ENCODE measurements at regions not wholly inside any gene's neighbourhood (a gene's known extent, or its start where the extent isn't known, plus 50 kb on each side); places are given as distances from the start of the nearest gene placed in this dataset.

DNA sequence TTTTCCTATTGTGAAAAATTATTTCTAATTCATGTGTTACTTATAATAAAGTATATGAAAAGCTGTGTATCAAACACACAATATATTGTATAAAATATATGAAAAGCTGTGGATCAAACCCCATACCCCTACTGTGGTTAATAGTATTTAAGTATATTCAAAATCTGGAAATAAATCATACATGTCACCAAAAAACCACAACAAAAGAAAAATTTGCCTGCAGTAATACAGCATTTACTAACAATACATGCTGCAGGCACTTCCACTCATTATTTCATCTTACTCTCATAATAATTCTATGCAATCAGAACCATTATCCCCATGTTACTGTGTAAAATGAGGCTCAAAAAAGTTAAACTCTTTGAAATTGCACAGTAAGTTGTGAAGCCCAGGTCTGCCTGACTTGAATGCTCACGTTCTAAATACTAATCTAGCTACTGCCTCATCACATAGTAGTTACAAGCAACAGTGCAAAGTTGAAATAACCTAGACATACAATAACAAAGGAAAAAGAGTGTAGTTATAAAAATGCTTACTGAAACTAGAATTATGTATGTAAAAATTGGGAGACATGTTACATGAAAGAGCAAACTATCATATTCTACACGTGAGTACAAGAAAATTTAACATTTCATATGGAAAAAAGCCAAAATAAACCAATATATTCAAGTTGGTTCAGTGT lies 61.7 kb downstream of the FAM217A start:
- H3K27ac ChIP-seq (ENCODE audit: control insufficient read depth, insufficient read depth, low read length), result peak overlapping the region; percentile 89
- H3K36me3 ChIP-seq (ENCODE audit: control insufficient read depth in 2 of 2, extremely low read depth in 1 of 2, insufficient read depth in 2 of 2, low read length in 2 of 2), result no peaks in the 10 kb centered on the region
- H3K9me1 ChIP-seq (ENCODE audit: control insufficient read depth, extremely low read depth, insufficient read depth, low read length), result no peaks in the 10 kb centered on the region
- peaks cover 45% of the 10 kb centered on the region for H3K79me2 ChIP-seq (ENCODE audit: control insufficient read depth, insufficient read depth, low read length)
- dilution Hi-C loops (cut with MboI; ENCODE audit: extremely low pct_ligation_motif_present, low sequenced_read_pairs), result no loop called here
- FAIRE-seq, result no peak
- H3K4me3 ChIP-seq (ENCODE audit: control insufficient read depth in 2 of 3, extremely low read depth in 1 of 3, insufficient read depth in 2 of 3, low read depth in 1 of 3, low read length in 3 of 3), result peak overlapping the region; percentile 71 to 95 (median 88)
- no peaks in the 10 kb centered on the region for H3K27me3 ChIP-seq (ENCODE audit: control insufficient read depth, extremely low read depth, insufficient read depth, low read length)
- peaks cover 9% of the 10 kb centered on the region for H3K4me1 ChIP-seq (ENCODE audit: control insufficient read depth, extremely low read depth, insufficient read depth, low read length)
- no peak for DNase-seq (ENCODE audit: low read depth, low spot score)
- no peaks in the 10 kb centered on the region for H4K20me1 ChIP-seq (ENCODE audit: control insufficient read depth, extremely low read depth, insufficient read depth, low read length)
- no peaks in the 10 kb centered on the region for H3K9me3 ChIP-seq (ENCODE audit: control insufficient read depth, low read depth, low read length)
- TF ChIP-seq EZH2 (IDR thresholded peaks at IDR 0.05; ENCODE audit: low read length), result no peak
- TF ChIP-seq, protein P1, sequence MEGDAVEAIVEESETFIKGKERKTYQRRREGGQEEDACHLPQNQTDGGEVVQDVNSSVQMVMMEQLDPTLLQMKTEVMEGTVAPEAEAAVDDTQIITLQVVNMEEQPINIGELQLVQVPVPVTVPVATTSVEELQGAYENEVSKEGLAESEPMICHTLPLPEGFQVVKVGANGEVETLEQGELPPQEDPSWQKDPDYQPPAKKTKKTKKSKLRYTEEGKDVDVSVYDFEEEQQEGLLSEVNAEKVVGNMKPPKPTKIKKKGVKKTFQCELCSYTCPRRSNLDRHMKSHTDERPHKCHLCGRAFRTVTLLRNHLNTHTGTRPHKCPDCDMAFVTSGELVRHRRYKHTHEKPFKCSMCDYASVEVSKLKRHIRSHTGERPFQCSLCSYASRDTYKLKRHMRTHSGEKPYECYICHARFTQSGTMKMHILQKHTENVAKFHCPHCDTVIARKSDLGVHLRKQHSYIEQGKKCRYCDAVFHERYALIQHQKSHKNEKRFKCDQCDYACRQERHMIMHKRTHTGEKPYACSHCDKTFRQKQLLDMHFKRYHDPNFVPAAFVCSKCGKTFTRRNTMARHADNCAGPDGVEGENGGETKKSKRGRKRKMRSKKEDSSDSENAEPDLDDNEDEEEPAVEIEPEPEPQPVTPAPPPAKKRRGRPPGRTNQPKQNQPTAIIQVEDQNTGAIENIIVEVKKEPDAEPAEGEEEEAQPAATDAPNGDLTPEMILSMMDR (optimal IDR thresholded peaks at IDR 0.05 in 1 of 3, IDR thresholded peaks at IDR 0.05 in 1 of 3, conservative IDR thresholded peaks at IDR 0.05 in 1 of 3; ENCODE audit: extremely low read depth in 1 of 3, insufficient read depth in 2 of 3, low read length in 3 of 3), result no peak
- no peak overlapping the region for H2AFZ ChIP-seq (ENCODE audit: control insufficient read depth, low read length)
- peak overlapping the region; percentile 95 for H3K9ac ChIP-seq (ENCODE audit: control insufficient read depth, extremely low read depth, insufficient read depth, low read length)
- peak overlapping the region; percentile 95 for H3K4me2 ChIP-seq (ENCODE audit: control insufficient read depth, extremely low read depth, insufficient read depth, low read depth, low read length)

DNA sequence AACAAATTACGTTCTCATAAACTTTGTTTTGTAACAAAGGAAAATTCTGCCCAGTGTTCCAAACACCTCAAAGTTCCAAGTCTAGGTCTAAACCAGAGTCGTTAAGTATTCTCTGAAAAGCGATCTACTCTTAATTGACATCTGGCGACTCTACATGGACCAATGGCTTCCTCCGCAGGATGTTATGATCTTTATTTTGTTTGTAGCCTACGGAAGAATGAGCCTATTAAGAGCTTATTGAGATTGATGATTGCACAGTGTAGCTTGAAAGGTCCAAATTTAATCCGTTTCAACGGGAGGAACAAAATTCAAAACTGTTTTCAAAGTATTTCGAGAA lies 61.1 kb downstream of the FAM217A start:
- no peaks in the 10 kb centered on the region for H3K9me1 ChIP-seq (ENCODE audit: control insufficient read depth, extremely low read depth, insufficient read depth, low read length)
- DNase-seq (ENCODE audit: low read depth, low spot score) (no peak), FAIRE-seq (no peak)
- H3K27me3 ChIP-seq (ENCODE audit: control insufficient read depth, extremely low read depth, insufficient read depth, low read length), result no peaks in the 10 kb centered on the region
- peak overlapping the region; percentile 95 for H3K9ac ChIP-seq (ENCODE audit: control insufficient read depth, extremely low read depth, insufficient read depth, low read length)
- peaks cover 46% of the 10 kb centered on the region for H3K79me2 ChIP-seq (ENCODE audit: control insufficient read depth, insufficient read depth, low read length)
- no peaks in the 10 kb centered on the region for H3K9me3 ChIP-seq (ENCODE audit: control insufficient read depth, low read depth, low read length)
- peak overlapping the region; percentile 71 to 95 (median 88) for H3K4me3 ChIP-seq (ENCODE audit: control insufficient read depth in 2 of 3, extremely low read depth in 1 of 3, insufficient read depth in 2 of 3, low read depth in 1 of 3, low read length in 3 of 3)
- H3K4me2 ChIP-seq (ENCODE audit: control insufficient read depth, extremely low read depth, insufficient read depth, low read depth, low read length), result peak overlapping the region; percentile 95
- no peaks in the 10 kb centered on the region for H4K20me1 ChIP-seq (ENCODE audit: control insufficient read depth, extremely low read depth, insufficient read depth, low read length)
- H3K27ac ChIP-seq (ENCODE audit: control insufficient read depth, insufficient read depth, low read length), result peak overlapping the region; percentile 89
- H3K36me3 ChIP-seq (ENCODE audit: control insufficient read depth in 2 of 2, extremely low read depth in 1 of 2, insufficient read depth in 2 of 2, low read length in 2 of 2), result no peaks in the 10 kb centered on the region
- H2AFZ ChIP-seq (ENCODE audit: control insufficient read depth, low read length), result peak overlapping the region; percentile 90
- peaks cover 10% of the 10 kb centered on the region for H3K4me1 ChIP-seq (ENCODE audit: control insufficient read depth, extremely low read depth, insufficient read depth, low read length)
- TF ChIP-seq, protein P1 (optimal IDR thresholded peaks at IDR 0.05 in 1 of 3, IDR thresholded peaks at IDR 0.05 in 1 of 3, conservative IDR thresholded peaks at IDR 0.05 in 1 of 3; ENCODE audit: extremely low read depth in 1 of 3, insufficient read depth in 2 of 3, low read length in 3 of 3), result no peak
- no peak for TF ChIP-seq EZH2 (IDR thresholded peaks at IDR 0.05; ENCODE audit: low read length)
- dilution Hi-C loops (cut with MboI; ENCODE audit: extremely low pct_ligation_motif_present, low sequenced_read_pairs), result no loop called here
